ENCODE measurements at regions not wholly inside any gene's neighbourhood (a gene's known extent, or its start where the extent isn't known, plus 50 kb on each side); places are given as distances from the start of the nearest gene placed in this dataset.

DNA sequence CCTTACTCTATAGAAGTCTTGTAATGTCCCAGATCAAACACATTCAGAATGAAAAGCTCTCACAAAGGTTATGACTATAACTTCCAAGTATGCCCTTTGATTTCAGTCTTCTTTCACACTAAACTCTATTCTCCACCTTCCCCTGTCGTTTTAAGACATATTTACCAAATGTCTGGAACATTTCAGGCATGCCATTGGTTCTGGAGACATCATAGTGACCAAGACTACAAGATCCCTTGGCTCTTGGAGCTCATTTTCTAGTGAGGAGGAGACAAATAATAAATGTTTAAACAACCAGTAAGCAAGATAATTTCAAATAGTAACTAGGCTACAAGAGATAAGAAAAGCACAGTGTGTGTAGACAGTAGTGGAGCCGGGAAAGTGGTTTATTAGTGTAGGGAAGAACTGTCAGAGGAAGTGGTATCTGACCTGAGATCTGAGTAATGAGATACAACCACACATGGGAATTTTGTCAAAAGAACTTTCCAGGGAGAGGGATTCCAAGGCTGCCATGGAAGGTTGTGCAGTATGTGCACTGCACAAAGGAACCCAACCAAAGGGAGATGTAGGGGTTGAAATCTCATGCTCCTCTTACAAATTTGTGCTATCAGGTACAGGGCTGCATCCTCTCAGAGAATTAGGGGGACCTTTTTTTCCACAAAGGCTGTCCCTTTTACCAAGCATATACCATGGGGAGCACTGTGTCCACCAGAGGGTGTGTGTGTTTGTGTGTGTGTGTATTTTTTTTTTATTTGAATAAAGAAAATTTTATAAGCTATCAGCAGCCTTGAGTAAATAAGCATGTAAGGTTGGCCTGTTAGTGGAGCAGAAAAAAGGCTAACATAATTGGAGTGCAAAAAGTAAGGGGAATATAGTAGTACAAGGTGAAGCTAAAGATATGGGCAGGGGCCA is 1279.1 kb upstream of the WWC1 start:
- Histone ChIP-seq H3K4me3 (ENCODE audit: low read length) (no peak overlapping the region), H3K9me3 (ENCODE audit: control insufficient read depth, insufficient read depth, low read length) (no peaks in the 10 kb centered on the region), H3K27me3 (ENCODE audit: control insufficient read depth, insufficient read depth, low read length) (no peaks in the 10 kb centered on the region), H3K27ac (ENCODE audit: low read length) (no peak overlapping the region), H3K4me1 (ENCODE audit: control insufficient read depth, insufficient read depth, low read length) (no peaks in the 10 kb centered on the region), H3K36me3 (ENCODE audit: control insufficient read depth, insufficient read depth, low read length) (no peaks in the 10 kb centered on the region)
- 49% methylated on average over 2 of the region's 2 CpGs for whole genome bisulfite sequencing (ENCODE audit: insufficient coverage)
- Mint-ChIP-seq H3K27ac (no peak overlapping the region), H3K36me3 (no peaks in the 10 kb centered on the region), H3K27me3 (ENCODE audit: low read depth in 2 of 2) (no peaks in the 10 kb centered on the region), H3K4me1 (no peaks in the 10 kb centered on the region), H3K9me3 (peaks cover 8 to 11% of the 10 kb centered on the region in 2 donors), H3K4me3 (no peak overlapping the region)
- ATAC-seq (no peak), DNase-seq (no peak)
- intact Hi-C loops (cut with micrococcal nuclease), result no loop called here
- no peak for TF ChIP-seq CTCF (IDR thresholded peaks at IDR 0.05)

DNA sequence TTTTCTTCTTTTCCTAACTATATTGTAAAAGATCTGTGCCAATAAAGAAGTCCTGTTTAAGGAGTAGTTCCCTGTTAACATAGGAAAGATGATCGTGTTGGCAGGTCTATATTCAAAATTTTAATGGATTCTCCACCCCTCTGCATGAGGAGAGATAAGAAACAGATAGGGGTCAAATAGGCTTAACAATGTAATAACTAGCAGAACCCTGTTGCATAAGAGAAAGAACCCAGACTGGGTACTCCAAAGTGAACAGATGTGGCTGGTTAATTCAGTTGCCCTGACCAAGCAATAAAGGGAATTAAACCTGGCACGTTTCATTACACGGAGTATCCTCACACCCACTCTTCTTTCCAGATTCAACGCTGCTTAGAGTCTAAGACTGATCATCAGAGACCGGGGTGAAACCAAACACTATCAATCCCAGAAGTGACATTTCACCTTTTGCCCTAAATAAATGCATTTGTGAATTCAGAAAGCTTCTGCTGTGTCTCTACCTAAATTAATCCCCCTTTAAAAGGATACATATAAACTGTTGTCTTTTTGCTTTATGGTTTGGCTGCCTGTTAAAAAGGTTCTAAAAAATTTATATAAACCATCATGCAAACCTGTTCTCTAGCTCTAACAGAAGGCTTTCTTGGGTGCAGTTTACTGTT is 1276.9 kb upstream of the WWC1 start:
- Histone ChIP-seq H3K27ac (ENCODE audit: low read length) (no peak overlapping the region), H3K36me3 (ENCODE audit: control insufficient read depth, insufficient read depth, low read length) (no peaks in the 10 kb centered on the region), H3K4me3 (ENCODE audit: low read length) (no peak overlapping the region), H3K9me3 (ENCODE audit: control insufficient read depth, insufficient read depth, low read length) (no peaks in the 10 kb centered on the region), H3K4me1 (ENCODE audit: control insufficient read depth, insufficient read depth, low read length) (no peaks in the 10 kb centered on the region), H3K27me3 (ENCODE audit: control insufficient read depth, insufficient read depth, low read length) (no peaks in the 10 kb centered on the region)
- no peak for TF ChIP-seq CTCF (IDR thresholded peaks at IDR 0.05)
- no peak for ATAC-seq
- intact Hi-C loops (cut with micrococcal nuclease), result no loop called here
- Mint-ChIP-seq H3K4me1 (no peaks in the 10 kb centered on the region), H3K4me3 (no peak overlapping the region), H3K27me3 (ENCODE audit: low read depth in 2 of 2) (no peaks in the 10 kb centered on the region), H3K9me3 (peaks cover 2 to 5% of the 10 kb centered on the region in 2 donors), H3K27ac (no peak overlapping the region), H3K36me3 (no peaks in the 10 kb centered on the region)
- WGBS (ENCODE audit: insufficient coverage), result 73% methylated on average over 4 of the region's 5 CpGs
- DNase-seq, result no peak

DNA sequence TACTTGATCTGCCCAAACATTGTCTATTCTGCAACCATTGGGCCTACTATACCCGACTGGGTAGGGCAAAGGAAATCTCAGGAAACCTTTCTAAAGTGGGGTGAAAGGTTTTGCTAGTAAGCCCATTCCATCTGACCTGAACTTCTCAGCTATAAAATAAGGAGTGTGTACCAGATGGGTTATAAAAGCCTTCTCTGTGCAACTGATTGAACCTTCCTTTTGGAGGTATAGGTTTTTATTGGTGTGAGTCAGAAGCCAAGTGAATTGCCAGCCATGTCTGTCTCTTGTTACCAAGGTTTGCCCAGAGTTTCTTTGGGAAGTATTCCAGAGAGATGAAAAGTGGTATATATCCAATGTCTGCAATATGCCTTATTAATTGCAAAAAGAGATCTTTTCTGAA is 1271.0 kb upstream of the WWC1 start:
- Mint-ChIP-seq H3K4me3 (no peak overlapping the region), H3K27ac (no peak overlapping the region), H3K4me1 (no peaks in the 10 kb centered on the region), H3K9me3 (peaks cover 3 to 7% of the 10 kb centered on the region in 2 donors), H3K27me3 (ENCODE audit: low read depth in 2 of 2) (no peaks in the 10 kb centered on the region), H3K36me3 (no peaks in the 10 kb centered on the region)
- H3K27me3 ChIP-seq (ENCODE audit: control insufficient read depth, insufficient read depth, low read length), result no peaks in the 10 kb centered on the region
- intact Hi-C loops (cut with micrococcal nuclease), result no loop called here
- 60% methylated on average over 1 of the region's 1 CpG for WGBS (ENCODE audit: insufficient coverage)
- H3K27ac ChIP-seq (ENCODE audit: low read length), result no peak overlapping the region
- no peak overlapping the region for H3K4me3 ChIP-seq (ENCODE audit: low read length)
- TF ChIP-seq CTCF (IDR thresholded peaks at IDR 0.05), result no peak
- H3K9me3 ChIP-seq (ENCODE audit: control insufficient read depth, insufficient read depth, low read length), result no peaks in the 10 kb centered on the region
- ATAC-seq (no peak), DNase-seq (no peak)
- no peaks in the 10 kb centered on the region for H3K36me3 ChIP-seq (ENCODE audit: control insufficient read depth, insufficient read depth, low read length)
- no peaks in the 10 kb centered on the region for H3K4me1 ChIP-seq (ENCODE audit: control insufficient read depth, insufficient read depth, low read length)

Measured in natural killer cell (primary cell).